ENCODE measurements at regions not wholly inside any gene's neighbourhood (a gene's known extent, or its start where the extent isn't known, plus 50 kb on each side); places are given as distances from the start of the nearest gene placed in this dataset.

DNA sequence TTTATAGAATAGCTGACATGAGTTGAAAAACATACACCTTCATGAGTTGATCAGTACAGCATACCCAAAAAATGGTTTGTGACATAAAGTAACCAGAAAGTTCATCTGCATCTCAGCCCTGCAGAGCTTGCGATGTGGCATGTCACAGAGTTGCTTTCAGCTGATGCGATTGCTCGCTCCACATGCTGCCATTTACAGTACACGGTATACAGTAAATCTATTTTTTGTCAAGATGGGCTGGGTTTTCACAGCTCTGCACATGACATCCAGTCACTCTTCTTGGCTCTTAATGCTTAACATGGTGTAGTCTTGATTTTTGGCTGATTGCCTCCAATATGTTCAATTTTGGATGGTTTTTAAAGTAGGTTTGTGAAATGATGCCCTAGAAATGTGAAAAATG is 811.9 kb downstream of the SATB2 start:
- TF ChIP-seq POLR2AphosphoS5 (IDR thresholded peaks at IDR 0.05) = no peak
- TF ChIP-seq, protein P1, sequence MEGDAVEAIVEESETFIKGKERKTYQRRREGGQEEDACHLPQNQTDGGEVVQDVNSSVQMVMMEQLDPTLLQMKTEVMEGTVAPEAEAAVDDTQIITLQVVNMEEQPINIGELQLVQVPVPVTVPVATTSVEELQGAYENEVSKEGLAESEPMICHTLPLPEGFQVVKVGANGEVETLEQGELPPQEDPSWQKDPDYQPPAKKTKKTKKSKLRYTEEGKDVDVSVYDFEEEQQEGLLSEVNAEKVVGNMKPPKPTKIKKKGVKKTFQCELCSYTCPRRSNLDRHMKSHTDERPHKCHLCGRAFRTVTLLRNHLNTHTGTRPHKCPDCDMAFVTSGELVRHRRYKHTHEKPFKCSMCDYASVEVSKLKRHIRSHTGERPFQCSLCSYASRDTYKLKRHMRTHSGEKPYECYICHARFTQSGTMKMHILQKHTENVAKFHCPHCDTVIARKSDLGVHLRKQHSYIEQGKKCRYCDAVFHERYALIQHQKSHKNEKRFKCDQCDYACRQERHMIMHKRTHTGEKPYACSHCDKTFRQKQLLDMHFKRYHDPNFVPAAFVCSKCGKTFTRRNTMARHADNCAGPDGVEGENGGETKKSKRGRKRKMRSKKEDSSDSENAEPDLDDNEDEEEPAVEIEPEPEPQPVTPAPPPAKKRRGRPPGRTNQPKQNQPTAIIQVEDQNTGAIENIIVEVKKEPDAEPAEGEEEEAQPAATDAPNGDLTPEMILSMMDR (IDR thresholded peaks at IDR 0.05) = no peak
- TF ChIP-seq EP300 (IDR thresholded peaks at IDR 0.05) = no peak

Data from sigmoid colon (tissue), 4 donors.